Panc1 (cell line): ENCODE measurements at regions not wholly inside any gene's neighbourhood (a gene's known extent, or its start where the extent isn't known, plus 50 kb on each side); places are given as distances from the start of the nearest gene placed in this dataset.
A peak's percentile ranks its signal among the peaks of the same experiment; 100 is the strongest.

Experiments used
- ATAC-seq: fragments of 200-7000 bp; cut with Tn5 transposase; 2 replicates; pipeline ENCODE4 v1.9.1; 2020; ENCODE audit warnings: mild to moderate bottlenecking, moderate library complexity
- BruUV-seq: library from RNA; stranded (reverse); fragments of 400-500 nt; replicated peaks from 2 replicates; lab custom pipeline; 2021; lab: Mats Ljungman, UMichigan
- CTCF ChIA-PET: fragments of 300-600 bp; sonication (Branson Sonifier 250); formaldehyde crosslinking; loops from one replicate; lab custom pipeline; 2022; ENCODE audit warnings: antibody characterized with exemption; lab: Charles Lee
- POLR2A ChIA-PET: fragments of 300-600 bp; sonication (Branson Sonifier 250); formaldehyde crosslinking; loops from one replicate; lab custom pipeline; 2022; ENCODE audit warnings: antibody characterized with exemption; lab: Charles Lee
- DNase-seq: peaks from one replicate; pipeline ENCODE4 v3.0.0-alpha.2; 2010; ENCODE audit warnings: low read depth, low spot score
- H3K27ac ChIP-seq: 2 replicates; pipeline ENCODE4 v1.5.1; 2011; ENCODE audit warnings: mild to moderate bottlenecking, low read length, inconsistent platforms
- H3K27me3 ChIP-seq: fragments of 200-500 bp; sonication (Bioruptor generic); 2 replicates; pipeline ENCODE4 v1.6.0; 2014; ENCODE audit warnings: low read length, inconsistent platforms; ENCODE audit not compliant: control insufficient read depth, insufficient read depth
- H3K36me3 ChIP-seq: fragments of 200-500 bp; sonication (Bioruptor generic); 2 replicates; pipeline ENCODE4 v1.5.1; 2014; ENCODE audit warnings: inconsistent platforms, mild to moderate bottlenecking, low read length, moderate library complexity; ENCODE audit not compliant: control insufficient read depth, insufficient read depth
- H3K4me1 ChIP-seq: 2 replicates; pipeline ENCODE4 v1.5.1; 2011; ENCODE audit warnings: inconsistent platforms, mild to moderate bottlenecking, low read length, moderate library complexity; ENCODE audit not compliant: control insufficient read depth, insufficient read depth
- H3K4me3 ChIP-seq, 2 experiments: 2 replicates each; pipeline ENCODE4 v1.5.1; 2011 to 2012; ENCODE audit warnings: low read depth in 2 of 2, low read length in 2 of 2, mild to moderate bottlenecking in 2 of 2, inconsistent platforms in 1 of 2, moderate library complexity in 1 of 2
- H3K9me3 ChIP-seq: fragments of 200-500 bp; sonication (Bioruptor generic); 2 replicates; pipeline ENCODE4 v1.5.1; 2014; ENCODE audit warnings: low read depth, mild to moderate bottlenecking, inconsistent platforms, low read length, moderate library complexity; ENCODE audit not compliant: control insufficient read depth, insufficient read depth
- POLR2AphosphoS5 ChIP-seq: IDR thresholded peaks from 2 replicates; pipeline ENCODE4 v1.6.1; 2012; ENCODE audit warnings: mild to moderate bottlenecking, low read depth, low read length, moderate library complexity
- SIN3A ChIP-seq: IDR thresholded peaks from 2 replicates; pipeline ENCODE4 v1.6.1; 2012; ENCODE audit warnings: low read depth, mild to moderate bottlenecking, low read length, moderate library complexity, borderline replicate concordance; ENCODE audit not compliant: insufficient read depth
- TCF7L2 ChIP-seq: IDR thresholded peaks from 2 replicates; pipeline ENCODE4 v1.6.1; 2011; ENCODE audit warnings: mild to moderate bottlenecking, low read depth, low read length, inconsistent platforms
- in situ Hi-C: cut with HindIII; loops from 2 replicates; pipeline ENCODE4 v1.10.0; 2016; ENCODE audit warnings: low sequenced_read_pairs, low pct_unique_long_range_greater_than_20kb
- intact Hi-C: fragments of 100-400 bp; cut with micrococcal nuclease; formaldehyde crosslinking; loops from one replicate; pipeline ENCODE4 v1.10.0; 2022; ENCODE audit not compliant: unreplicated experiment
- TF ChIP-seq, protein P1 (sequence below): fragments of 450-650 bp; IDR thresholded peaks from 2 replicates; pipeline ENCODE4 v1.5.1; 2017; ENCODE audit warnings: mild to moderate bottlenecking
- TF ChIP-seq, protein P2 (sequence below), 2 experiments: IDR thresholded peaks; 2 replicates each; pipeline ENCODE4 v1.6.1; 2011 to 2012; ENCODE audit warnings: low read depth in 2 of 2, control low read depth in 1 of 2, low read length in 1 of 2, mild to moderate bottlenecking in 1 of 2, moderate library complexity in 1 of 2; ENCODE audit not compliant: insufficient read depth in 1 of 2

DNA sequence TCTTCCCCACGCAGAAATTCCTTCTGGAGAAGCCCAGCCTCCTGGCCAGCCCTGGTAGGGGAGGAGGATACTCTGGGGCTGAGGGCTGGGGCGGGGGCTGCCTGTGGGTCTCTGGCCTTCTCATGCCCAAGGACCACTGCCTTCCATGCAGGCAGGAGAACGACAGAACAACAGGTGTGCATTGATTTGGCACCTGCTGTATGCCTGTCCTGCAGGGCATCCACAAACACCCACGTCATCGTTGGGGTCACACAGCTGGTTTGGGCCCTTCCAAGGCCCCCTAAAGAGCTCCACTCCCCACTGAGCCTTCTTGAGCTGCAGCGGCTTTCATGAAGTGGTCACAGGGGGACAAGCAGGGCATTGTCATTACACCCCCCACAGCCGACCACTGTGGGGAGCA, 60.4 kb downstream of the PHETA1 start:
- ATAC-seq, result no peak
- intact Hi-C loops, result no loop called here
- POLR2A ChIA-PET, result no interaction called here

DNA sequence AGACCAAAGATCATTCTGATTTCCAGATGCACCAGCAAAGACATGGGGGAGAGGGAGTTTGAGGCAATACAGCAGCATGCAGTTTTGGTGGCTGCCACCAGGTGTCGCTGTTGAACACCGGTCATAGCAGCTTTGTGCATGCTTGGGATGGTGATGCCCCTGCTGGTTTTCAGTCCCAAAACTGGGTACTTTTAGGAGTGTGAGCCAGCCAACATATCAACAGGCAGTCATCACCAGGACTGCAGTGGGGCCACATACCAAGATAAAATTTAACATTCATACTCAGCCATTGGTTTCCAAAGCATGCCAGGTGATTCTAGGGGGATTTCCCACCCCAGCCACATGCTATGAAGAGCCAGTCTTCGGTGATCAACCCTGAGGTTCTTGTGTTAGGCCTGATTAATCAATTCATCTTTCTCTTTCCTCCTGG, 64.2 kb downstream of the PHETA1 start:
- peaks cover 12% of the 10 kb centered on the region; the same call in 1 of the 2 replicates for H3K9me3 ChIP-seq
- H3K27ac ChIP-seq, result no peak overlapping the region
- no peaks in the 10 kb centered on the region for H3K4me1 ChIP-seq
- TF ChIP-seq, protein P1, sequence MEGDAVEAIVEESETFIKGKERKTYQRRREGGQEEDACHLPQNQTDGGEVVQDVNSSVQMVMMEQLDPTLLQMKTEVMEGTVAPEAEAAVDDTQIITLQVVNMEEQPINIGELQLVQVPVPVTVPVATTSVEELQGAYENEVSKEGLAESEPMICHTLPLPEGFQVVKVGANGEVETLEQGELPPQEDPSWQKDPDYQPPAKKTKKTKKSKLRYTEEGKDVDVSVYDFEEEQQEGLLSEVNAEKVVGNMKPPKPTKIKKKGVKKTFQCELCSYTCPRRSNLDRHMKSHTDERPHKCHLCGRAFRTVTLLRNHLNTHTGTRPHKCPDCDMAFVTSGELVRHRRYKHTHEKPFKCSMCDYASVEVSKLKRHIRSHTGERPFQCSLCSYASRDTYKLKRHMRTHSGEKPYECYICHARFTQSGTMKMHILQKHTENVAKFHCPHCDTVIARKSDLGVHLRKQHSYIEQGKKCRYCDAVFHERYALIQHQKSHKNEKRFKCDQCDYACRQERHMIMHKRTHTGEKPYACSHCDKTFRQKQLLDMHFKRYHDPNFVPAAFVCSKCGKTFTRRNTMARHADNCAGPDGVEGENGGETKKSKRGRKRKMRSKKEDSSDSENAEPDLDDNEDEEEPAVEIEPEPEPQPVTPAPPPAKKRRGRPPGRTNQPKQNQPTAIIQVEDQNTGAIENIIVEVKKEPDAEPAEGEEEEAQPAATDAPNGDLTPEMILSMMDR, result peak; percentile 81
- no peak for TF ChIP-seq SIN3A
- TF ChIP-seq, protein P2, sequence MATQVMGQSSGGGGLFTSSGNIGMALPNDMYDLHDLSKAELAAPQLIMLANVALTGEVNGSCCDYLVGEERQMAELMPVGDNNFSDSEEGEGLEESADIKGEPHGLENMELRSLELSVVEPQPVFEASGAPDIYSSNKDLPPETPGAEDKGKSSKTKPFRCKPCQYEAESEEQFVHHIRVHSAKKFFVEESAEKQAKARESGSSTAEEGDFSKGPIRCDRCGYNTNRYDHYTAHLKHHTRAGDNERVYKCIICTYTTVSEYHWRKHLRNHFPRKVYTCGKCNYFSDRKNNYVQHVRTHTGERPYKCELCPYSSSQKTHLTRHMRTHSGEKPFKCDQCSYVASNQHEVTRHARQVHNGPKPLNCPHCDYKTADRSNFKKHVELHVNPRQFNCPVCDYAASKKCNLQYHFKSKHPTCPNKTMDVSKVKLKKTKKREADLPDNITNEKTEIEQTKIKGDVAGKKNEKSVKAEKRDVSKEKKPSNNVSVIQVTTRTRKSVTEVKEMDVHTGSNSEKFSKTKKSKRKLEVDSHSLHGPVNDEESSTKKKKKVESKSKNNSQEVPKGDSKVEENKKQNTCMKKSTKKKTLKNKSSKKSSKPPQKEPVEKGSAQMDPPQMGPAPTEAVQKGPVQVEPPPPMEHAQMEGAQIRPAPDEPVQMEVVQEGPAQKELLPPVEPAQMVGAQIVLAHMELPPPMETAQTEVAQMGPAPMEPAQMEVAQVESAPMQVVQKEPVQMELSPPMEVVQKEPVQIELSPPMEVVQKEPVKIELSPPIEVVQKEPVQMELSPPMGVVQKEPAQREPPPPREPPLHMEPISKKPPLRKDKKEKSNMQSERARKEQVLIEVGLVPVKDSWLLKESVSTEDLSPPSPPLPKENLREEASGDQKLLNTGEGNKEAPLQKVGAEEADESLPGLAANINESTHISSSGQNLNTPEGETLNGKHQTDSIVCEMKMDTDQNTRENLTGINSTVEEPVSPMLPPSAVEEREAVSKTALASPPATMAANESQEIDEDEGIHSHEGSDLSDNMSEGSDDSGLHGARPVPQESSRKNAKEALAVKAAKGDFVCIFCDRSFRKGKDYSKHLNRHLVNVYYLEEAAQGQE (IDR thresholded peaks at IDR 0.05; ENCODE audit: insufficient read depth in 1 of 2, low read depth in 2 of 2, low read length in 1 of 2), result no peak
- TF ChIP-seq POLR2AphosphoS5, result no peak
- no peak for ATAC-seq
- POLR2A ChIA-PET, result no interaction called here
- DNase-seq, result no peak
- no peaks in the 10 kb centered on the region for H3K36me3 ChIP-seq
- peaks cover 6% of the 10 kb centered on the region; the same call in 1 of the 2 replicates for H3K27me3 ChIP-seq
- no TSS peak for BruUV-seq
- intact Hi-C loops, result no loop called here
- CTCF ChIA-PET, result no interaction called here
- no peak overlapping the region for H3K4me3 ChIP-seq
- in situ Hi-C loops, result no loop called here

More for the DNA sequence above, 60.4 kb downstream of the PHETA1 start:
- Histone ChIP-seq H3K9me3 (peaks cover 12% of the 10 kb centered on the region; the same call in 1 of the 2 replicates), H3K4me1 (no peaks in the 10 kb centered on the region; the same call in 1 of the 2 replicates), H3K27me3 (no peaks in the 10 kb centered on the region), H3K4me3 (no peak overlapping the region), H3K27ac (no peak overlapping the region), H3K36me3 (no peaks in the 10 kb centered on the region)
- BruUV-seq, result no TSS peak
- no peak for DNase-seq
- CTCF ChIA-PET, result no interaction called here
- in situ Hi-C loops, result no loop called here
- TF ChIP-seq SIN3A (no peak), POLR2AphosphoS5 (no peak), TCF7L2 (no peak)
- TF ChIP-seq, protein P1, result no peak
- TF ChIP-seq, protein P2 (IDR thresholded peaks at IDR 0.05; ENCODE audit: insufficient read depth in 1 of 2, low read depth in 2 of 2, low read length in 1 of 2), result no peak
